HCT116 (cell line): ENCODE measurements at regions not wholly inside any gene's neighbourhood (a gene's known extent, or its start where the extent isn't known, plus 50 kb on each side); places are given as distances from the start of the nearest gene placed in this dataset.

Experiments
- ATAC-seq: fragments of 200-7000 bp; cut with Tn5 transposase; 2 replicates; pipeline ENCODE4 v1.9.1; 2020; ENCODE audit warnings: mild to moderate bottlenecking, moderate library complexity
- BruUV-seq: library from RNA; stranded (reverse); fragments of 400-500 nt; replicated peaks from 2 replicates; lab custom pipeline; 2021; lab: Mats Ljungman, UMichigan
- CTCF ChIA-PET: fragments of 300-600 bp; sonication (Branson Sonifier 250); formaldehyde crosslinking; loops from one replicate; lab custom pipeline; 2021; ENCODE audit warnings: antibody characterized with exemption; lab: Charles Lee
- POLR2A ChIA-PET: fragments of 300-600, 350-600 bp; sonication (Branson Sonifier 250); formaldehyde crosslinking; loops from one replicate; lab custom pipeline; 2021; ENCODE audit warnings: antibody characterized with exemption; lab: Charles Lee
- RAD21 ChIA-PET, 2 experiments: fragments of 300-600 bp; sonication (Branson Sonifier 250); formaldehyde crosslinking; loops; one replicate each; lab custom pipeline; 2023; ENCODE audit warnings: low total read pairs in 2 of 2; ENCODE audit not compliant: uncharacterized antibody in 2 of 2, unreplicated experiment in 2 of 2, low non-redundant PET in 1 of 2; lab: Charles Lee
- DNase-seq: peaks from one replicate; pipeline ENCODE4 v3.0.0-alpha.2; 2010; ENCODE audit warnings: low read depth, low spot score
- H2AFZ ChIP-seq: fragments of 200-600 bp; shearing (Covaris generic), sonication (generic); 2 replicates; pipeline ENCODE4 v1.6.1; 2017; ENCODE audit warnings: low read depth, mixed run types, mixed read lengths, antibody characterized with exemption, low read length; ENCODE audit not compliant: poor library complexity, severe bottlenecking
- H3K27ac ChIP-seq: 2 replicates; pipeline ENCODE4 v1.5.1; 2012; ENCODE audit warnings: low read depth, low read length
- H3K27me3 ChIP-seq: fragments of 200-600 bp; sonication (generic); 2 replicates; pipeline ENCODE4 v1.6.1; 2016; ENCODE audit warnings: mixed run types, low read length, mixed read lengths; ENCODE audit not compliant: insufficient read depth
- H3K36me3 ChIP-seq, 2 experiments: fragments of 200-500 bp in 1 of 2; fragments of 200-600 bp in 1 of 2; sonication (Bioruptor generic) in 1 of 2; sonication (generic) in 1 of 2; 2 replicates each; pipeline versions ENCODE4 v1.5.1 to v1.6.1; 2014 to 2016; ENCODE audit warnings: low read length in 2 of 2, inconsistent platforms in 1 of 2, mixed read lengths in 1 of 2, mixed run types in 1 of 2; ENCODE audit not compliant: insufficient read depth in 2 of 2, control insufficient read depth in 1 of 2
- H3K4me1 ChIP-seq, 2 experiments: fragments of 200-600 bp in 1 of 2; sonication (generic) in 1 of 2; 2 replicates each; pipeline versions ENCODE4 v1.5.1 to v1.6.1; 2012 to 2017; ENCODE audit warnings: low read length in 2 of 2, inconsistent platforms in 1 of 2, mild to moderate bottlenecking in 1 of 2, mixed read lengths in 1 of 2, mixed run types in 1 of 2, moderate library complexity in 1 of 2; ENCODE audit not compliant: insufficient read depth in 2 of 2, control insufficient read depth in 1 of 2
- H3K4me2 ChIP-seq: fragments of 200-600 bp; sonication (generic); 2 replicates; pipeline ENCODE4 v1.6.1; 2017; ENCODE audit warnings: mixed run types, low read length, mixed read lengths
- H3K4me3 ChIP-seq, 2 experiments: fragments of 200-600 bp in 1 of 2; sonication (generic) in 1 of 2; replicated peaks in 1 of 2; 2 replicates each; pipeline ENCODE4 v1.5.1; 2011 to 2016; ENCODE audit warnings: low read length in 2 of 2, control low read depth in 1 of 2, low read depth in 1 of 2, mild to moderate bottlenecking in 1 of 2, mixed read lengths in 1 of 2, mixed run types in 1 of 2
- H3K79me2 ChIP-seq: fragments of 200-600 bp; sonication (generic); 2 replicates; pipeline ENCODE4 v1.6.1; 2017; ENCODE audit warnings: mild to moderate bottlenecking, mixed run types, low read length, moderate library complexity, mixed read lengths; ENCODE audit not compliant: insufficient read depth
- H3K9ac ChIP-seq: fragments of 200-600 bp; sonication (generic); 2 replicates; pipeline ENCODE4 v1.6.1; 2016; ENCODE audit warnings: low read length, mixed read lengths
- H3K9me2 ChIP-seq: fragments of 200-600 bp; sonication (generic), shearing (Covaris generic); 2 replicates; pipeline ENCODE4 v1.6.1; 2017; ENCODE audit warnings: mixed run types, mild to moderate bottlenecking, moderate library complexity; ENCODE audit not compliant: insufficient read depth
- H3K9me3 ChIP-seq, 2 experiments: fragments of 200-500 bp in 1 of 2; fragments of 200-600 bp in 1 of 2; sonication (Bioruptor generic) in 1 of 2; sonication (generic) in 1 of 2; 2 replicates each; pipeline ENCODE4 v1.6.1; 2014 to 2017; ENCODE audit warnings: low read length in 2 of 2, mixed read lengths in 2 of 2, inconsistent platforms in 1 of 2, low read depth in 1 of 2, mild to moderate bottlenecking in 1 of 2, mixed run types in 1 of 2, moderate library complexity in 1 of 2; ENCODE audit not compliant: control insufficient read depth in 1 of 2, insufficient read depth in 1 of 2
- H4K20me1 ChIP-seq: fragments of 200-600 bp; sonication (generic), shearing (Covaris generic); 2 replicates; pipeline ENCODE4 v1.6.1; 2017; ENCODE audit warnings: mixed run types, mild to moderate bottlenecking, moderate library complexity; ENCODE audit not compliant: insufficient read depth
- ATF3 ChIP-seq: IDR thresholded peaks from 2 replicates; pipeline ENCODE4 v1.6.1; 2012
- CBX3 ChIP-seq: IDR thresholded peaks from 2 replicates; pipeline ENCODE4 v1.6.1; 2012; ENCODE audit warnings: low read depth
- CTCF ChIP-seq, 3 experiments: fragments of 200-600 bp in 1 of 3; sonication (generic) in 1 of 3; IDR thresholded peaks in 2 of 3; conservative IDR thresholded peaks in 1 of 3; 2 replicates each; pipeline ENCODE4 v1.5.1; 2012 to 2017; ENCODE audit warnings: low read depth in 2 of 3, low read length in 2 of 3, antibody characterized with exemption in 1 of 3, borderline replicate concordance in 1 of 3, control low read depth in 1 of 3, mild to moderate bottlenecking in 1 of 3, mixed read lengths in 1 of 3, mixed run types in 1 of 3, moderate library complexity in 1 of 3; ENCODE audit not compliant: insufficient read depth in 1 of 3
- EGR1 ChIP-seq: IDR thresholded peaks from 2 replicates; pipeline ENCODE4 v1.6.1; 2012; ENCODE audit warnings: low read depth
- ELF1 ChIP-seq: IDR thresholded peaks from 2 replicates; pipeline ENCODE4 v1.6.1; 2012; ENCODE audit warnings: low read depth, borderline replicate concordance
- EZH2 ChIP-seq: fragments of 200-600 bp; sonication (generic); IDR thresholded peaks from 2 replicates; pipeline ENCODE4 v1.6.1; 2017; ENCODE audit warnings: antibody characterized with exemption, mixed run types
- EZH2phosphoT487 ChIP-seq: fragments of 200-600 bp; IDR thresholded peaks from 2 replicates; pipeline ENCODE4 v1.6.1; 2018; ENCODE audit warnings: antibody characterized with exemption, borderline replicate concordance
- FOSL1 ChIP-seq: IDR thresholded peaks from 2 replicates; pipeline ENCODE4 v1.6.1; 2012; ENCODE audit warnings: low read depth
- JUND ChIP-seq: IDR thresholded peaks from 2 replicates; pipeline ENCODE4 v1.6.1; 2012
- MAX ChIP-seq: IDR thresholded peaks from 2 replicates; pipeline ENCODE4 v1.6.1; 2012
- POLR2AphosphoS5 ChIP-seq: IDR thresholded peaks from 2 replicates; pipeline ENCODE4 v1.6.1; 2011; ENCODE audit warnings: mild to moderate bottlenecking, low read depth, low read length, moderate library complexity
- RAD21 ChIP-seq: IDR thresholded peaks from 2 replicates; pipeline ENCODE4 v1.6.1; 2012; ENCODE audit warnings: low read depth, mild to moderate bottlenecking
- REST ChIP-seq: IDR thresholded peaks from 2 replicates; pipeline ENCODE4 v1.6.1; 2012; ENCODE audit warnings: low read depth
- SIN3A ChIP-seq: IDR thresholded peaks from 2 replicates; pipeline ENCODE4 v1.6.1; 2012; ENCODE audit warnings: low read depth
- SRF ChIP-seq: IDR thresholded peaks from 2 replicates; pipeline ENCODE4 v1.6.1; 2012; ENCODE audit warnings: low read depth
- TCF7L2 ChIP-seq: IDR thresholded peaks from 2 replicates; pipeline ENCODE4 v1.7.0; 2011; ENCODE audit warnings: borderline replicate concordance, inconsistent platforms; ENCODE audit not compliant: insufficient read depth, insufficient read length; ENCODE audit errors: extremely low read depth
- ZBTB33 ChIP-seq: IDR thresholded peaks from 2 replicates; pipeline ENCODE4 v1.6.1; 2011; ENCODE audit warnings: mild to moderate bottlenecking, low read length, moderate library complexity; ENCODE audit not compliant: insufficient replicate concordance; ENCODE audit errors: extremely low read depth
- ZFX ChIP-seq: fragments of 450-650 bp; IDR thresholded peaks from 2 replicates; pipeline ENCODE4 v1.6.1; 2017
- ZNF274 ChIP-seq: fragments of 200-500 bp; sonication (Bioruptor generic); IDR thresholded peaks from 2 replicates; pipeline ENCODE4 v1.6.1; 2014; ENCODE audit warnings: mild to moderate bottlenecking, low read depth, low read length, inconsistent platforms
- intact Hi-C: fragments of 100-400 bp; cut with micrococcal nuclease; formaldehyde crosslinking; loops from 2 replicates; pipeline ENCODE4 v1.10.0; 2022

- TF ChIP-seq ELF1 = no peak
- TF ChIP-seq POLR2AphosphoS5 = no peak
- no peak for TF ChIP-seq TCF7L2
- TF ChIP-seq ZNF274 = no peak
- TF ChIP-seq ATF3 = no peak
- TF ChIP-seq EZH2phosphoT487 = no peak
- no peak for TF ChIP-seq ZBTB33
- no peak for TF ChIP-seq CBX3
- TF ChIP-seq MAX = no peak
- no peak for TF ChIP-seq RAD21
- TF ChIP-seq JUND = no peak
- no peak for TF ChIP-seq FOSL1
- no peak for TF ChIP-seq SRF
- TF ChIP-seq EZH2 = no peak
- TF ChIP-seq REST = no peak
- no peak for TF ChIP-seq SIN3A
- no peak for TF ChIP-seq EGR1
- no peak for TF ChIP-seq CTCF (IDR thresholded peaks at IDR 0.05 in 2 of 3, conservative IDR thresholded peaks at IDR 0.05 in 1 of 3; ENCODE audit: borderline replicate concordance in 1 of 3, insufficient read depth in 1 of 3, low read depth in 2 of 3, low read length in 2 of 3)
- no peak for TF ChIP-seq ZFX
- TF ChIP-seq, all 23 proteins: peak for 0
- intact Hi-C loops = no loop called here
These were observed 167.0 kb upstream of the SV2C start for GRCh38 chr5:75916144-75916543.

More at GRCh38 chr5:75916144-75916543, 167.0 kb upstream of the SV2C start:
- RAD21 ChIA-PET = no interaction called here
- POLR2A ChIA-PET = no interaction called here
- no peaks in the 10 kb centered on the region for H3K79me2 ChIP-seq
- DNase-seq (no peak), ATAC-seq (no peak)
- no peak overlapping the region for H3K9ac ChIP-seq
- H2AFZ ChIP-seq = no peak overlapping the region
- H3K27ac ChIP-seq = no peak overlapping the region
- H3K9me3 ChIP-seq = no peaks in the 10 kb centered on the region
- H3K4me1 ChIP-seq = no peaks in the 10 kb centered on the region
- no peaks in the 10 kb centered on the region for H3K36me3 ChIP-seq
- H3K27me3 ChIP-seq = peaks cover 39% of the 10 kb centered on the region
- CTCF ChIA-PET = no interaction called here
- H4K20me1 ChIP-seq = no peaks in the 10 kb centered on the region
- no peak overlapping the region for H3K4me3 ChIP-seq
- no peaks in the 10 kb centered on the region for H3K9me2 ChIP-seq
- no peak overlapping the region for H3K4me2 ChIP-seq
- BruUV-seq = no TSS peak
